ENCODE measurements at regions not wholly inside any gene's neighbourhood (a gene's known extent, or its start where the extent isn't known, plus 50 kb on each side); places are given as distances from the start of the nearest gene placed in this dataset.

DNA sequence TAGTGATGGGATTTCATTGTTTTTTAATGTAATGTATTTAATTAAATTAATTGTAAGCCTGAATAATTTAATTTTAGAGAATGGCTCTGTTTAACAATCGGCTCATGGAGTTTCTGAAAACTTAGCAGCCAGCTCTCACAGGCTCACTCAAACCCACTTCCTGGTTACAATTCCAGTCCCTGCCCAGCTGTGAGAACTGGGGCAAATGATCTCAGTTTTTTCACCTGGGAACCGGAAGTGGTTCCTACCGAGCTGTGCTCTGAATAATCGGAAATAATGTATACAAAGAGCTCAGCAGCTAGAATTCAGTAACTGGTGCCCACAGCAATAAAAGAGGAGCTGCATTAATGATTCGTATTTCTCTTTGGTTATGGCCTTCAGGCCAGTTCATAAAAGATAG lies 244.3 kb upstream of the MCTP2 start:
- H3K4me1 ChIP-seq (ENCODE audit: control insufficient read depth, insufficient read depth, low read depth, low read length) = no peaks in the 10 kb centered on the region
- no peak overlapping the region for H3K9ac ChIP-seq (ENCODE audit: low read length)
- H2AK5ac ChIP-seq (ENCODE audit: low read length, severe bottlenecking) = no peak overlapping the region
- no peak overlapping the region for H3K27ac ChIP-seq (ENCODE audit: low read length, poor library complexity, severe bottlenecking)
- H3K4ac ChIP-seq (ENCODE audit: low read depth in 1 of 2, low read length in 2 of 2) = no peak overlapping the region
- no peak overlapping the region for H3K18ac ChIP-seq (ENCODE audit: low read depth in 1 of 2, low read length in 2 of 2)
- H3K27me3 ChIP-seq (ENCODE audit: control insufficient read depth in 1 of 2, insufficient read depth in 1 of 2, low read length in 2 of 2) = no peaks in the 10 kb centered on the region
- H3K79me1 ChIP-seq (replicated peaks; ENCODE audit: low read length, poor library complexity, severe bottlenecking) = no peaks in the 10 kb centered on the region
- 83% methylated on average over 5 of the region's 5 CpGs for whole genome bisulfite sequencing
- H2AFZ ChIP-seq (ENCODE audit: low read depth, low read length) = no peak overlapping the region
- no peak overlapping the region for H4K91ac ChIP-seq (ENCODE audit: low read length)
- H4K8ac ChIP-seq (ENCODE audit: low read length) = no peak overlapping the region
- no peak overlapping the region for H3K4me2 ChIP-seq (ENCODE audit: low read length, poor library complexity, severe bottlenecking)
- H3K23ac ChIP-seq (ENCODE audit: low read length in 2 of 2) = no peak overlapping the region
- no peaks in the 10 kb centered on the region for H3K9me3 ChIP-seq (ENCODE audit: control insufficient read depth, low read length)
- no peak overlapping the region for H2BK120ac ChIP-seq (ENCODE audit: low read depth, low read length)
- no peak for DNase-seq
- H2BK15ac ChIP-seq (ENCODE audit: low read depth, poor library complexity, severe bottlenecking) = no peak overlapping the region
- H2BK5ac ChIP-seq (ENCODE audit: low read depth, low read length, poor library complexity, severe bottlenecking) = no peak overlapping the region
- H3K4me3 ChIP-seq (ENCODE audit: insufficient read depth in 1 of 2, low read depth in 1 of 2, low read length in 2 of 2) = no peak overlapping the region
- no peak overlapping the region for H3K14ac ChIP-seq (ENCODE audit: low read length in 2 of 2)
- H3K36me3 ChIP-seq (ENCODE audit: control insufficient read depth in 1 of 2, insufficient read depth in 2 of 2, low read depth in 1 of 2, low read length in 2 of 2) = no peaks in the 10 kb centered on the region
- no peak overlapping the region for H2BK12ac ChIP-seq (ENCODE audit: low read length in 2 of 2)

DNA sequence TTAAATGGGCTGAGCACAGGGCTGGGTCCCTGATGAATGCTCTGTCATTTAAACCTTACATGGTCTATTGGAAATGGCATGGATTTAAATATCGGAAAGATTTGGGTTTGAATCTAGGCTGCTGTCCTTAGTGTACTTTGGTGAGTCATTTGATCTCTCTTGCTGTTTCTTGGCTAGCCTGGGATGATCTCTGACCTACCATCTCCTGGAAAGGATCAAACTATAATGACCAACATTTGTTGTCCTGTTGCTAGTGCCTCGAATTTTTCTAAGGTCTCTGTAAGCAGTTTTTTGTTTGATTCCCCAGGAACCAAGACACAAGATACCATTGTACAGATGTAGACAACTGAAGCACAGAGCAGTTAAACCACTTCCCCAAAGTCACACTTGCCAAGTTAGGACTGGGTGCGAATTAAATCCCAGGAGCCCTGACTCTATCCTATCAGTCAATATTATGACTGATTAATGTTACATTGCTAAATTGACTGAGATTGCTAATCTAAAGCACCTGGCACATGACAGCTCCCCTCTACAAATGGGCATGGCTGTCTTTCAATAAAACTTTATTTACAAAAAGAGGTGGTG lies 244.9 kb upstream of the MCTP2 start:
- no peak for DNase-seq
- Histone ChIP-seq H3K36me3 (ENCODE audit: control insufficient read depth in 1 of 2, insufficient read depth in 2 of 2, low read depth in 1 of 2, low read length in 2 of 2) (no peaks in the 10 kb centered on the region), H3K4me2 (ENCODE audit: low read length, poor library complexity, severe bottlenecking) (no peak overlapping the region), H3K4ac (ENCODE audit: low read depth in 1 of 2, low read length in 2 of 2) (no peak overlapping the region), H3K27me3 (ENCODE audit: control insufficient read depth in 1 of 2, insufficient read depth in 1 of 2, low read length in 2 of 2) (no peaks in the 10 kb centered on the region), H3K79me1 (replicated peaks; ENCODE audit: low read length, poor library complexity, severe bottlenecking) (no peaks in the 10 kb centered on the region), H2BK120ac (ENCODE audit: low read depth, low read length) (no peak overlapping the region), H2BK12ac (ENCODE audit: low read length in 2 of 2) (no peak overlapping the region), H3K23ac (ENCODE audit: low read length in 2 of 2) (no peak overlapping the region), H2BK15ac (ENCODE audit: low read depth, poor library complexity, severe bottlenecking) (no peak overlapping the region), H3K4me3 (ENCODE audit: insufficient read depth in 1 of 2, low read depth in 1 of 2, low read length in 2 of 2) (no peak overlapping the region), H3K18ac (ENCODE audit: low read depth in 1 of 2, low read length in 2 of 2) (no peak overlapping the region), H4K8ac (ENCODE audit: low read length) (no peak overlapping the region), H4K91ac (ENCODE audit: low read length) (no peak overlapping the region), H2BK5ac (ENCODE audit: low read depth, low read length, poor library complexity, severe bottlenecking) (no peak overlapping the region), H3K14ac (ENCODE audit: low read length in 2 of 2) (no peak overlapping the region), H2AFZ (ENCODE audit: low read depth, low read length) (no peak overlapping the region), H3K27ac (ENCODE audit: low read length, poor library complexity, severe bottlenecking) (no peak overlapping the region), H3K4me1 (ENCODE audit: control insufficient read depth, insufficient read depth, low read depth, low read length) (no peaks in the 10 kb centered on the region), H3K9ac (ENCODE audit: low read length) (no peak overlapping the region), H3K9me3 (ENCODE audit: control insufficient read depth, low read length) (no peaks in the 10 kb centered on the region), H2AK5ac (ENCODE audit: low read length, severe bottlenecking) (no peak overlapping the region)
- 70% methylated on average over 2 of the region's 3 CpGs for WGBS

- Histone ChIP-seq H3K27me3 (ENCODE audit: control insufficient read depth in 1 of 2, insufficient read depth in 1 of 2, low read length in 2 of 2) (no peaks in the 10 kb centered on the region), H3K14ac (ENCODE audit: low read length in 2 of 2) (no peak overlapping the region), H2BK120ac (ENCODE audit: low read depth, low read length) (no peak overlapping the region), H3K9me3 (ENCODE audit: control insufficient read depth, low read length) (no peaks in the 10 kb centered on the region), H2AFZ (ENCODE audit: low read depth, low read length) (no peak overlapping the region), H3K4ac (ENCODE audit: low read depth in 1 of 2, low read length in 2 of 2) (no peak overlapping the region), H2BK12ac (ENCODE audit: low read length in 2 of 2) (no peak overlapping the region), H3K4me3 (ENCODE audit: insufficient read depth in 1 of 2, low read depth in 1 of 2, low read length in 2 of 2) (no peak overlapping the region), H3K4me2 (ENCODE audit: low read length, poor library complexity, severe bottlenecking) (no peak overlapping the region), H3K36me3 (ENCODE audit: control insufficient read depth in 1 of 2, insufficient read depth in 2 of 2, low read depth in 1 of 2, low read length in 2 of 2) (no peaks in the 10 kb centered on the region), H4K91ac (ENCODE audit: low read length) (no peak overlapping the region), H3K79me1 (replicated peaks; ENCODE audit: low read length, poor library complexity, severe bottlenecking) (no peaks in the 10 kb centered on the region), H2AK5ac (ENCODE audit: low read length, severe bottlenecking) (no peak overlapping the region), H2BK5ac (ENCODE audit: low read depth, low read length, poor library complexity, severe bottlenecking) (no peak overlapping the region), H2BK15ac (ENCODE audit: low read depth, poor library complexity, severe bottlenecking) (no peak overlapping the region), H3K9ac (ENCODE audit: low read length) (no peak overlapping the region), H3K4me1 (ENCODE audit: control insufficient read depth, insufficient read depth, low read depth, low read length) (no peaks in the 10 kb centered on the region), H4K8ac (ENCODE audit: low read length) (no peak overlapping the region), H3K23ac (ENCODE audit: low read length in 2 of 2) (no peak overlapping the region), H3K18ac (ENCODE audit: low read depth in 1 of 2, low read length in 2 of 2) (no peak overlapping the region), H3K27ac (ENCODE audit: low read length, poor library complexity, severe bottlenecking) (no peak overlapping the region)
- no peak for DNase-seq
- 90% methylated on average over 5 of the region's 5 CpGs for WGBS
These were observed 245.4 kb upstream of the MCTP2 start for GRCh38 chr15:93985925-93986324.

- H3K4me3 ChIP-seq (ENCODE audit: insufficient read depth in 1 of 2, low read depth in 1 of 2, low read length in 2 of 2) = no peak overlapping the region
- no peak overlapping the region for H4K8ac ChIP-seq (ENCODE audit: low read length)
- H2BK15ac ChIP-seq (ENCODE audit: low read depth, poor library complexity, severe bottlenecking) = no peak overlapping the region
- no peak overlapping the region for H3K27ac ChIP-seq (ENCODE audit: low read length, poor library complexity, severe bottlenecking)
- DNase-seq = no peak
- H4K91ac ChIP-seq (ENCODE audit: low read length) = no peak overlapping the region
- H3K4ac ChIP-seq (ENCODE audit: low read depth in 1 of 2, low read length in 2 of 2) = no peak overlapping the region
- H2AFZ ChIP-seq (ENCODE audit: low read depth, low read length) = no peak overlapping the region
- no peak overlapping the region for H2BK120ac ChIP-seq (ENCODE audit: low read depth, low read length)
- no peaks in the 10 kb centered on the region for H3K4me1 ChIP-seq (ENCODE audit: control insufficient read depth, insufficient read depth, low read depth, low read length)
- H3K79me1 ChIP-seq (replicated peaks; ENCODE audit: low read length, poor library complexity, severe bottlenecking) = no peaks in the 10 kb centered on the region
- H3K9me3 ChIP-seq (ENCODE audit: control insufficient read depth, low read length) = no peaks in the 10 kb centered on the region
- H3K18ac ChIP-seq (ENCODE audit: low read depth in 1 of 2, low read length in 2 of 2) = no peak overlapping the region
- H2BK5ac ChIP-seq (ENCODE audit: low read depth, low read length, poor library complexity, severe bottlenecking) = no peak overlapping the region
- no peak overlapping the region for H3K9ac ChIP-seq (ENCODE audit: low read length)
- no peak overlapping the region for H2AK5ac ChIP-seq (ENCODE audit: low read length, severe bottlenecking)
- H3K27me3 ChIP-seq (ENCODE audit: control insufficient read depth in 1 of 2, insufficient read depth in 1 of 2, low read length in 2 of 2) = no peaks in the 10 kb centered on the region
- H3K23ac ChIP-seq (ENCODE audit: low read length in 2 of 2) = no peak overlapping the region
- no peaks in the 10 kb centered on the region for H3K36me3 ChIP-seq (ENCODE audit: control insufficient read depth in 1 of 2, insufficient read depth in 2 of 2, low read depth in 1 of 2, low read length in 2 of 2)
- no peak overlapping the region for H2BK12ac ChIP-seq (ENCODE audit: low read length in 2 of 2)
- H3K4me2 ChIP-seq (ENCODE audit: low read length, poor library complexity, severe bottlenecking) = no peak overlapping the region
- H3K14ac ChIP-seq (ENCODE audit: low read length in 2 of 2) = no peak overlapping the region
- 74% methylated on average over 5 of the region's 5 CpGs for WGBS
These were observed 246.2 kb upstream of the MCTP2 start for GRCh38 chr15:93985176-93985575.
